HCT116 (cell line): ENCODE measurements at regions not wholly inside any gene's neighbourhood (a gene's known extent, or its start where the extent isn't known, plus 50 kb on each side); places are given as distances from the start of the nearest gene placed in this dataset.
"Not testable (repeated sequence)": the region's sequence is repeated elsewhere in the genome, so short reads cannot be mapped to it uniquely, and the experiment has no call there.

ENCODE experiments used
- ATAC-seq: fragments of 200-7000 bp; cut with Tn5 transposase; 2 replicates; pipeline ENCODE4 v1.9.1; 2020; ENCODE audit warnings: mild to moderate bottlenecking, moderate library complexity
- BruUV-seq: library from RNA; stranded (reverse); fragments of 400-500 nt; replicated peaks from 2 replicates; lab custom pipeline; 2021; lab: Mats Ljungman, UMichigan
- CTCF ChIA-PET: fragments of 300-600 bp; sonication (Branson Sonifier 250); formaldehyde crosslinking; loops from one replicate; lab custom pipeline; 2021; ENCODE audit warnings: antibody characterized with exemption; lab: Charles Lee
- POLR2A ChIA-PET: fragments of 300-600, 350-600 bp; sonication (Branson Sonifier 250); formaldehyde crosslinking; loops from one replicate; lab custom pipeline; 2021; ENCODE audit warnings: antibody characterized with exemption; lab: Charles Lee
- RAD21 ChIA-PET, 2 experiments: fragments of 300-600 bp; sonication (Branson Sonifier 250); formaldehyde crosslinking; loops; one replicate each; lab custom pipeline; 2023; ENCODE audit warnings: low total read pairs in 2 of 2; ENCODE audit not compliant: uncharacterized antibody in 2 of 2, unreplicated experiment in 2 of 2, low non-redundant PET in 1 of 2; lab: Charles Lee
- DNase-seq: peaks from one replicate; pipeline ENCODE4 v3.0.0-alpha.2; 2010; ENCODE audit warnings: low read depth, low spot score
- H2AFZ ChIP-seq: fragments of 200-600 bp; shearing (Covaris generic), sonication (generic); 2 replicates; pipeline ENCODE4 v1.6.1; 2017; ENCODE audit warnings: low read depth, mixed run types, mixed read lengths, antibody characterized with exemption, low read length; ENCODE audit not compliant: poor library complexity, severe bottlenecking
- H3K27ac ChIP-seq: 2 replicates; pipeline ENCODE4 v1.5.1; 2012; ENCODE audit warnings: low read depth, low read length
- H3K27me3 ChIP-seq: fragments of 200-600 bp; sonication (generic); 2 replicates; pipeline ENCODE4 v1.6.1; 2016; ENCODE audit warnings: mixed run types, low read length, mixed read lengths; ENCODE audit not compliant: insufficient read depth
- H3K36me3 ChIP-seq, 2 experiments: fragments of 200-500 bp in 1 of 2; fragments of 200-600 bp in 1 of 2; sonication (Bioruptor generic) in 1 of 2; sonication (generic) in 1 of 2; 2 replicates each; pipeline versions ENCODE4 v1.5.1 to v1.6.1; 2014 to 2016; ENCODE audit warnings: low read length in 2 of 2, inconsistent platforms in 1 of 2, mixed read lengths in 1 of 2, mixed run types in 1 of 2; ENCODE audit not compliant: insufficient read depth in 2 of 2, control insufficient read depth in 1 of 2
- H3K4me1 ChIP-seq, 2 experiments: fragments of 200-600 bp in 1 of 2; sonication (generic) in 1 of 2; 2 replicates each; pipeline versions ENCODE4 v1.5.1 to v1.6.1; 2012 to 2017; ENCODE audit warnings: low read length in 2 of 2, inconsistent platforms in 1 of 2, mild to moderate bottlenecking in 1 of 2, mixed read lengths in 1 of 2, mixed run types in 1 of 2, moderate library complexity in 1 of 2; ENCODE audit not compliant: insufficient read depth in 2 of 2, control insufficient read depth in 1 of 2
- H3K4me2 ChIP-seq: fragments of 200-600 bp; sonication (generic); 2 replicates; pipeline ENCODE4 v1.6.1; 2017; ENCODE audit warnings: mixed run types, low read length, mixed read lengths
- H3K4me3 ChIP-seq, 2 experiments: fragments of 200-600 bp in 1 of 2; sonication (generic) in 1 of 2; replicated peaks in 1 of 2; 2 replicates each; pipeline ENCODE4 v1.5.1; 2011 to 2016; ENCODE audit warnings: low read length in 2 of 2, control low read depth in 1 of 2, low read depth in 1 of 2, mild to moderate bottlenecking in 1 of 2, mixed read lengths in 1 of 2, mixed run types in 1 of 2
- H3K79me2 ChIP-seq: fragments of 200-600 bp; sonication (generic); 2 replicates; pipeline ENCODE4 v1.6.1; 2017; ENCODE audit warnings: mild to moderate bottlenecking, mixed run types, low read length, moderate library complexity, mixed read lengths; ENCODE audit not compliant: insufficient read depth
- H3K9ac ChIP-seq: fragments of 200-600 bp; sonication (generic); 2 replicates; pipeline ENCODE4 v1.6.1; 2016; ENCODE audit warnings: low read length, mixed read lengths
- H3K9me2 ChIP-seq: fragments of 200-600 bp; sonication (generic), shearing (Covaris generic); 2 replicates; pipeline ENCODE4 v1.6.1; 2017; ENCODE audit warnings: mixed run types, mild to moderate bottlenecking, moderate library complexity; ENCODE audit not compliant: insufficient read depth
- H3K9me3 ChIP-seq, 2 experiments: fragments of 200-500 bp in 1 of 2; fragments of 200-600 bp in 1 of 2; sonication (Bioruptor generic) in 1 of 2; sonication (generic) in 1 of 2; 2 replicates each; pipeline ENCODE4 v1.6.1; 2014 to 2017; ENCODE audit warnings: low read length in 2 of 2, mixed read lengths in 2 of 2, inconsistent platforms in 1 of 2, low read depth in 1 of 2, mild to moderate bottlenecking in 1 of 2, mixed run types in 1 of 2, moderate library complexity in 1 of 2; ENCODE audit not compliant: control insufficient read depth in 1 of 2, insufficient read depth in 1 of 2
- H4K20me1 ChIP-seq: fragments of 200-600 bp; sonication (generic), shearing (Covaris generic); 2 replicates; pipeline ENCODE4 v1.6.1; 2017; ENCODE audit warnings: mixed run types, mild to moderate bottlenecking, moderate library complexity; ENCODE audit not compliant: insufficient read depth
- CEBPB ChIP-seq: IDR thresholded peaks from 2 replicates; pipeline ENCODE4 v1.6.1; 2012; ENCODE audit warnings: low read depth
- FOSL1 ChIP-seq: IDR thresholded peaks from 2 replicates; pipeline ENCODE4 v1.6.1; 2012; ENCODE audit warnings: low read depth
- POLR2A ChIP-seq: IDR thresholded peaks from 2 replicates; pipeline ENCODE4 v1.7.0; 2011; ENCODE audit warnings: borderline replicate concordance; ENCODE audit not compliant: insufficient read depth, insufficient read length; ENCODE audit errors: extremely low read depth
- RAD21 ChIP-seq: IDR thresholded peaks from 2 replicates; pipeline ENCODE4 v1.6.1; 2012; ENCODE audit warnings: low read depth, mild to moderate bottlenecking
- ZBTB33 ChIP-seq: IDR thresholded peaks from 2 replicates; pipeline ENCODE4 v1.6.1; 2011; ENCODE audit warnings: mild to moderate bottlenecking, low read length, moderate library complexity; ENCODE audit not compliant: insufficient replicate concordance; ENCODE audit errors: extremely low read depth
- ZFX ChIP-seq: fragments of 450-650 bp; IDR thresholded peaks from 2 replicates; pipeline ENCODE4 v1.6.1; 2017
- intact Hi-C: fragments of 100-400 bp; cut with micrococcal nuclease; formaldehyde crosslinking; loops from 2 replicates; pipeline ENCODE4 v1.10.0; 2022
- TF ChIP-seq, protein P1 (sequence below): IDR thresholded peaks from 2 replicates; pipeline ENCODE4 v1.6.1; 2012
- TF ChIP-seq, protein P2 (sequence below): IDR thresholded peaks from 2 replicates; pipeline ENCODE4 v1.6.1; 2012; ENCODE audit warnings: low read depth

DNA sequence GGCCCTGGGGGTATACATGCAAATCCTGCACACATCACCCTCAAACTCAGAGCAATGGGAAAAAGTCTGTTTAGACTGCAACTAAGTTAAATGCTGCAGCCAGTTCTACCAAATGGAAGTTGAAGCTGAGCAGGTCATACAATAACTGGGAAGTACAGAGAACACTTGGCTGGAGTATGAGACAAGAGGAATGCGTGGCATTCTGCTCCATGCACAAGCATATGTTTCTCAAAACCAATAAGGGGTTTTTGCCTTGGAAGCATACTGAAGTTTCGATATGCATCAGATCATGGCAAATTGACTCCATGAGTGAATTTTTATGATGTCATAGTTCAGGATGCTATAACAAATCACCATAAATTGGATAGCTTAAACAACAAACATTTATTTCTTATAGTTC lies 193.8 kb downstream of the COL12A1 start:
- no peak overlapping the region for H3K4me2 ChIP-seq
- H3K27ac ChIP-seq, result no peak overlapping the region
- no peaks in the 10 kb centered on the region for H4K20me1 ChIP-seq
- H3K9me3 ChIP-seq, result no peaks in the 10 kb centered on the region
- ChIA-PET RAD21 (no interaction called here), CTCF (no interaction called here), POLR2A (no interaction called here)
- DNase-seq, result no peak
- no peaks in the 10 kb centered on the region for H3K36me3 ChIP-seq
- no peaks in the 10 kb centered on the region for H3K4me1 ChIP-seq
- no peak overlapping the region for H3K9ac ChIP-seq
- no peaks in the 10 kb centered on the region for H3K79me2 ChIP-seq
- no peaks in the 10 kb centered on the region for H3K27me3 ChIP-seq
- TF ChIP-seq, protein P1, sequence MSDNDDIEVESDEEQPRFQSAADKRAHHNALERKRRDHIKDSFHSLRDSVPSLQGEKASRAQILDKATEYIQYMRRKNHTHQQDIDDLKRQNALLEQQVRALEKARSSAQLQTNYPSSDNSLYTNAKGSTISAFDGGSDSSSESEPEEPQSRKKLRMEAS, result no peak
- no peak for TF ChIP-seq RAD21
- TF ChIP-seq ZFX, result no peak
- no peak for TF ChIP-seq FOSL1
- TF ChIP-seq CEBPB, result no peak
- TF ChIP-seq POLR2A, result no peak
- TF ChIP-seq ZBTB33, result no peak
- TF ChIP-seq, protein P2, sequence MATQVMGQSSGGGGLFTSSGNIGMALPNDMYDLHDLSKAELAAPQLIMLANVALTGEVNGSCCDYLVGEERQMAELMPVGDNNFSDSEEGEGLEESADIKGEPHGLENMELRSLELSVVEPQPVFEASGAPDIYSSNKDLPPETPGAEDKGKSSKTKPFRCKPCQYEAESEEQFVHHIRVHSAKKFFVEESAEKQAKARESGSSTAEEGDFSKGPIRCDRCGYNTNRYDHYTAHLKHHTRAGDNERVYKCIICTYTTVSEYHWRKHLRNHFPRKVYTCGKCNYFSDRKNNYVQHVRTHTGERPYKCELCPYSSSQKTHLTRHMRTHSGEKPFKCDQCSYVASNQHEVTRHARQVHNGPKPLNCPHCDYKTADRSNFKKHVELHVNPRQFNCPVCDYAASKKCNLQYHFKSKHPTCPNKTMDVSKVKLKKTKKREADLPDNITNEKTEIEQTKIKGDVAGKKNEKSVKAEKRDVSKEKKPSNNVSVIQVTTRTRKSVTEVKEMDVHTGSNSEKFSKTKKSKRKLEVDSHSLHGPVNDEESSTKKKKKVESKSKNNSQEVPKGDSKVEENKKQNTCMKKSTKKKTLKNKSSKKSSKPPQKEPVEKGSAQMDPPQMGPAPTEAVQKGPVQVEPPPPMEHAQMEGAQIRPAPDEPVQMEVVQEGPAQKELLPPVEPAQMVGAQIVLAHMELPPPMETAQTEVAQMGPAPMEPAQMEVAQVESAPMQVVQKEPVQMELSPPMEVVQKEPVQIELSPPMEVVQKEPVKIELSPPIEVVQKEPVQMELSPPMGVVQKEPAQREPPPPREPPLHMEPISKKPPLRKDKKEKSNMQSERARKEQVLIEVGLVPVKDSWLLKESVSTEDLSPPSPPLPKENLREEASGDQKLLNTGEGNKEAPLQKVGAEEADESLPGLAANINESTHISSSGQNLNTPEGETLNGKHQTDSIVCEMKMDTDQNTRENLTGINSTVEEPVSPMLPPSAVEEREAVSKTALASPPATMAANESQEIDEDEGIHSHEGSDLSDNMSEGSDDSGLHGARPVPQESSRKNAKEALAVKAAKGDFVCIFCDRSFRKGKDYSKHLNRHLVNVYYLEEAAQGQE, result no peak
- H3K4me3 ChIP-seq, result no peak overlapping the region
- H2AFZ ChIP-seq, result no peak overlapping the region
- ATAC-seq, result no peak
- BruUV-seq, result no TSS peak
- H3K9me2 ChIP-seq, result no peaks in the 10 kb centered on the region
- intact Hi-C loops, result no loop called here

- H3K9ac ChIP-seq, H3K79me2 ChIP-seq, ATAC-seq, H3K4me3 ChIP-seq, H4K20me1 ChIP-seq, RAD21 ChIA-PET, H3K9me3 ChIP-seq, DNase-seq, H3K4me1 ChIP-seq, POLR2A ChIA-PET, H2AFZ ChIP-seq, CTCF ChIA-PET, BruUV-seq, H3K27ac ChIP-seq, H3K9me2 ChIP-seq, H3K36me3 ChIP-seq, intact Hi-C loops, H3K4me2 ChIP-seq, H3K27me3 ChIP-seq: not testable (repeated sequence)
Observed at GRCh38 chr6:75003984-75004383, 201.9 kb downstream of the COL12A1 start.
